ENCODE measurements at regions not wholly inside any gene's neighbourhood (a gene's known extent, or its start where the extent isn't known, plus 50 kb on each side); places are given as distances from the start of the nearest gene placed in this dataset.

GRCh38 chr15:38667890-38668850 is 103.6 kb upstream of the RASGRP1 start:
- in situ Hi-C loops (cut with HindIII; ENCODE audit: low pct_unique_long_range_greater_than_20kb, low sequenced_read_pairs) = no loop called here
- no peak for DNase-seq (ENCODE audit: low read depth)

GRCh38 chr15:38668898-38669391 is 104.3 kb upstream of the RASGRP1 start:
- no peak for DNase-seq (ENCODE audit: low read depth)
- in situ Hi-C loops (cut with HindIII; ENCODE audit: low pct_unique_long_range_greater_than_20kb, low sequenced_read_pairs) = no loop called here

- DNase-seq (ENCODE audit: low read depth) = no peak
- in situ Hi-C loops (cut with HindIII; ENCODE audit: low pct_unique_long_range_greater_than_20kb, low sequenced_read_pairs) = no loop called here
These were observed 105.8 kb upstream of the RASGRP1 start for GRCh38 chr15:38670128-38671005.

GRCh38 chr15:38671006-38671387 is 106.4 kb upstream of the RASGRP1 start:
- no peak for DNase-seq (ENCODE audit: low read depth)
- in situ Hi-C loops (cut with HindIII; ENCODE audit: low pct_unique_long_range_greater_than_20kb, low sequenced_read_pairs) = no loop called here

- in situ Hi-C loops (cut with HindIII; ENCODE audit: low pct_unique_long_range_greater_than_20kb, low sequenced_read_pairs) = no loop called here
- DNase-seq (ENCODE audit: low read depth) = no peak
These were observed 107.2 kb upstream of the RASGRP1 start for GRCh38 chr15:38671675-38672254.

- in situ Hi-C loops (cut with HindIII; ENCODE audit: low pct_unique_long_range_greater_than_20kb, low sequenced_read_pairs) = no loop called here
- DNase-seq (ENCODE audit: low read depth) = no peak
These were observed 107.7 kb upstream of the RASGRP1 start for GRCh38 chr15:38672273-38672672.

GRCh38 chr15:38672814-38673670 is 108.4 kb upstream of the RASGRP1 start:
- in situ Hi-C loops (cut with HindIII; ENCODE audit: low pct_unique_long_range_greater_than_20kb, low sequenced_read_pairs) = no loop called here
- no peak for DNase-seq (ENCODE audit: low read depth)

- DNase-seq (ENCODE audit: low read depth) = no peak
- in situ Hi-C loops (cut with HindIII; ENCODE audit: low pct_unique_long_range_greater_than_20kb, low sequenced_read_pairs) = no loop called here
These were observed 109.8 kb upstream of the RASGRP1 start for GRCh38 chr15:38674448-38674847.

- no peak for DNase-seq (ENCODE audit: low read depth)
- in situ Hi-C loops (cut with HindIII; ENCODE audit: low pct_unique_long_range_greater_than_20kb, low sequenced_read_pairs) = no loop called here
These were observed 113.7 kb upstream of the RASGRP1 start for GRCh38 chr15:38678281-38678680.

GRCh38 chr15:38680775-38681174 is 116.2 kb upstream of the RASGRP1 start:
- no peak for DNase-seq (ENCODE audit: low read depth)
- in situ Hi-C loops (cut with HindIII; ENCODE audit: low pct_unique_long_range_greater_than_20kb, low sequenced_read_pairs) = no loop called here

- in situ Hi-C loops (cut with HindIII; ENCODE audit: low pct_unique_long_range_greater_than_20kb, low sequenced_read_pairs) = no loop called here
- no peak for DNase-seq (ENCODE audit: low read depth)
These were observed 117.7 kb upstream of the RASGRP1 start for GRCh38 chr15:38682363-38682762.

GRCh38 chr15:38682861-38683260 is 118.2 kb upstream of the RASGRP1 start:
- in situ Hi-C loops (cut with HindIII; ENCODE audit: low pct_unique_long_range_greater_than_20kb, low sequenced_read_pairs) = no loop called here
- DNase-seq (ENCODE audit: low read depth) = no peak

- peak; percentile 28 for DNase-seq (ENCODE audit: low read depth)
- in situ Hi-C loops (cut with HindIII; ENCODE audit: low pct_unique_long_range_greater_than_20kb, low sequenced_read_pairs) = no loop called here
These were observed 119.0 kb upstream of the RASGRP1 start for GRCh38 chr15:38683382-38684242.

- in situ Hi-C loops (cut with HindIII; ENCODE audit: low pct_unique_long_range_greater_than_20kb, low sequenced_read_pairs) = no loop called here
- no peak for DNase-seq (ENCODE audit: low read depth)
These were observed 119.9 kb upstream of the RASGRP1 start for GRCh38 chr15:38684440-38685010.

- in situ Hi-C loops (cut with HindIII; ENCODE audit: low pct_unique_long_range_greater_than_20kb, low sequenced_read_pairs) = no loop called here
- DNase-seq (ENCODE audit: low read depth) = no peak
These were observed 121.2 kb upstream of the RASGRP1 start for GRCh38 chr15:38685686-38686339.

GRCh38 chr15:38687340-38687739 is 122.7 kb upstream of the RASGRP1 start:
- in situ Hi-C loops (cut with HindIII; ENCODE audit: low pct_unique_long_range_greater_than_20kb, low sequenced_read_pairs) = no loop called here

More at GRCh38 chr15:38687340-38687739, 122.7 kb upstream of the RASGRP1 start:
- DNase-seq (ENCODE audit: low read depth) = no peak
